ENCODE measurements at regions not wholly inside any gene's neighbourhood (a gene's known extent, or its start where the extent isn't known, plus 50 kb on each side); places are given as distances from the start of the nearest gene placed in this dataset.

DNA sequence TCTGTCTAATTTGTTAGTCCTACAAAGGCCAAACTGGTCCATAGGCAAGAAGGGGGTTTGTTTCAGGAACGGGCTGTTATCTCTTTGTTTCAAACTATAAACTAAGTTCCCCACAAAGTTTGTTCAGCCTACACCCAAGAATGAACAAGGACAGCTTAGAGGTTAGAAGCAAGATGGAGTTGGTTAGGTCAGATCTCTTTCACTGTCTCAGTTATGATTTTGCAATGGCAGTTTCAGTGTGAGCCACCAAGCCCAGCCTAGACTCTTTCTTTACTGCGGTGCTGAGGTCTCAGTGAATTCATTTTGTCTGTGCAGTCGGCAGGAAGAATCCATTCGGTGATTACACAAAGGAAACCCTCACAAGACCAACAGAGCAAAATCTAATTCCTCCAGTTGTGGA lies 56.6 kb upstream of the ABCC4 start:
- Histone ChIP-seq H3K4me1 (peaks cover 7 to 18% (median 9%) of the 10 kb centered on the region in 4 donors), H3K36me3 (no peaks in the 10 kb centered on the region), H3K4me3 (no peak overlapping the region), H3K27me3 (no peaks in the 10 kb centered on the region), H3K9me3 (no peaks in the 10 kb centered on the region), H3K27ac (no peak overlapping the region)
- 78 to 96% methylated on average over 4 of the region's 4 CpGs for WGBS, 2 donors
- no peak for TF ChIP-seq EP300 (IDR thresholded peaks at IDR 0.05)
- no peak for TF ChIP-seq POLR2A (IDR thresholded peaks at IDR 0.05)
- TF ChIP-seq, protein P1, sequence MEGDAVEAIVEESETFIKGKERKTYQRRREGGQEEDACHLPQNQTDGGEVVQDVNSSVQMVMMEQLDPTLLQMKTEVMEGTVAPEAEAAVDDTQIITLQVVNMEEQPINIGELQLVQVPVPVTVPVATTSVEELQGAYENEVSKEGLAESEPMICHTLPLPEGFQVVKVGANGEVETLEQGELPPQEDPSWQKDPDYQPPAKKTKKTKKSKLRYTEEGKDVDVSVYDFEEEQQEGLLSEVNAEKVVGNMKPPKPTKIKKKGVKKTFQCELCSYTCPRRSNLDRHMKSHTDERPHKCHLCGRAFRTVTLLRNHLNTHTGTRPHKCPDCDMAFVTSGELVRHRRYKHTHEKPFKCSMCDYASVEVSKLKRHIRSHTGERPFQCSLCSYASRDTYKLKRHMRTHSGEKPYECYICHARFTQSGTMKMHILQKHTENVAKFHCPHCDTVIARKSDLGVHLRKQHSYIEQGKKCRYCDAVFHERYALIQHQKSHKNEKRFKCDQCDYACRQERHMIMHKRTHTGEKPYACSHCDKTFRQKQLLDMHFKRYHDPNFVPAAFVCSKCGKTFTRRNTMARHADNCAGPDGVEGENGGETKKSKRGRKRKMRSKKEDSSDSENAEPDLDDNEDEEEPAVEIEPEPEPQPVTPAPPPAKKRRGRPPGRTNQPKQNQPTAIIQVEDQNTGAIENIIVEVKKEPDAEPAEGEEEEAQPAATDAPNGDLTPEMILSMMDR (IDR thresholded peaks at IDR 0.05): no peak
- TF ChIP-seq POLR2AphosphoS5 (IDR thresholded peaks at IDR 0.05): no peak
- DNase-seq: no peak
- no peak for ATAC-seq (ENCODE audit: low FRiP score in 2 of 2)

- H3K36me3 ChIP-seq: no peaks in the 10 kb centered on the region
- H3K4me3 ChIP-seq: no peak overlapping the region
- ATAC-seq (ENCODE audit: low FRiP score in 2 of 2) (no peak), DNase-seq (no peak)
- no peaks in the 10 kb centered on the region for H3K27me3 ChIP-seq
- H3K4me1 ChIP-seq: peaks cover 1 to 7% (median 3%) of the 10 kb centered on the region in 4 donors
- 80 to 90% methylated on average over 3 of the region's 3 CpGs for WGBS, 2 donors
- no peak overlapping the region for H3K27ac ChIP-seq
- TF ChIP-seq POLR2AphosphoS5 (IDR thresholded peaks at IDR 0.05) (no peak), EP300 (IDR thresholded peaks at IDR 0.05) (no peak), POLR2A (IDR thresholded peaks at IDR 0.05) (no peak)
- TF ChIP-seq, protein P1 (IDR thresholded peaks at IDR 0.05): no peak
- peaks cover 0 to 5% (median 0%) of the 10 kb centered on the region in 4 donors for H3K9me3 ChIP-seq
These were observed 58.8 kb upstream of the ABCC4 start for GRCh38 chr13:95360052-95360451.

GRCh38 chr13:95360464-95361097 lies 59.3 kb upstream of the ABCC4 start:
- H3K4me3 ChIP-seq: no peak overlapping the region
- no peaks in the 10 kb centered on the region for H3K27me3 ChIP-seq
- 87 to 90% methylated on average over 9 of the region's 9 CpGs for WGBS, 2 donors
- no peaks in the 10 kb centered on the region for H3K36me3 ChIP-seq
- ATAC-seq (ENCODE audit: low FRiP score in 2 of 2): no peak
- H3K27ac ChIP-seq: no peak overlapping the region
- peaks cover 0 to 2% (median 0%) of the 10 kb centered on the region in 4 donors for H3K4me1 ChIP-seq
- DNase-seq: no peak
- peaks cover 0 to 5% (median 0%) of the 10 kb centered on the region in 4 donors for H3K9me3 ChIP-seq
- TF ChIP-seq, protein P1 (IDR thresholded peaks at IDR 0.05): no peak
- no peak for TF ChIP-seq EP300 (IDR thresholded peaks at IDR 0.05)
- TF ChIP-seq POLR2AphosphoS5 (IDR thresholded peaks at IDR 0.05): no peak
- no peak for TF ChIP-seq POLR2A (IDR thresholded peaks at IDR 0.05)

DNA sequence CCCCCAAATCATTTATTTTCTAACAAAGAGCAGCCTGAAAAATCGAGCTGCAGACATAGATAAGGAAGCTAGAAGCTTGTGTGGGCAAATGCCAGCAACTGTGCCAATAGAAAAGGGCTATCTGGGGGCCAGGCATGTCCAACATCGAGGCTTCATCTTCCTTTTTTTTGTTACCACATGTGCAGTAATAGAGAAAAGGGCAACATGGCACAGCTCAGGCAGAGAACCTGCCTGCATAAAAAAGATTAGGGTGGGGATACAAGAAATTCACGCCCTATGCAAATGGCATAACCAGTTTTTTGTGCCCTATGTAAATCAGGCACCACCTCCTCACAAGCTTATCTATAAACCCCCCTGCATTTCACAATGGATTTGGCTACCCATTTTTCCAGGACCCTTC lies 60.4 kb upstream of the ABCC4 start:
- Histone ChIP-seq H3K27me3 (no peaks in the 10 kb centered on the region), H3K4me1 (no peaks in the 10 kb centered on the region), H3K9me3 (peaks cover 0 to 5% (median 0%) of the 10 kb centered on the region in 4 donors), H3K27ac (no peak overlapping the region), H3K36me3 (no peaks in the 10 kb centered on the region), H3K4me3 (no peak overlapping the region)
- WGBS, 2 donors: 59 to 69% methylated on average over 3 of the region's 3 CpGs
- no peak for DNase-seq
- TF ChIP-seq POLR2A (IDR thresholded peaks at IDR 0.05): no peak
- TF ChIP-seq, protein P1 (IDR thresholded peaks at IDR 0.05): no peak
- TF ChIP-seq EP300 (IDR thresholded peaks at IDR 0.05): no peak
- no peak for TF ChIP-seq POLR2AphosphoS5 (IDR thresholded peaks at IDR 0.05)
- no peak for ATAC-seq (ENCODE audit: low FRiP score in 2 of 2)

- WGBS, 2 donors: 74 to 96% methylated on average over 5 of the region's 5 CpGs
- TF ChIP-seq EP300 (IDR thresholded peaks at IDR 0.05) (no peak), POLR2AphosphoS5 (IDR thresholded peaks at IDR 0.05) (no peak), POLR2A (IDR thresholded peaks at IDR 0.05) (no peak)
- TF ChIP-seq, protein P1 (IDR thresholded peaks at IDR 0.05): no peak
These were observed 61.4 kb upstream of the ABCC4 start for GRCh38 chr13:95362666-95363065.

More at GRCh38 chr13:95362666-95363065, 61.4 kb upstream of the ABCC4 start:
- H3K27me3 ChIP-seq: no peaks in the 10 kb centered on the region
- no peak for ATAC-seq (ENCODE audit: low FRiP score in 2 of 2)
- peaks cover 0 to 5% (median 0%) of the 10 kb centered on the region in 4 donors for H3K9me3 ChIP-seq
- no peak overlapping the region for H3K27ac ChIP-seq
- no peak overlapping the region for H3K4me3 ChIP-seq
- H3K4me1 ChIP-seq: no peaks in the 10 kb centered on the region
- no peaks in the 10 kb centered on the region for H3K36me3 ChIP-seq
- no peak for DNase-seq

Data from upper lobe of left lung (tissue), 6 donors.